ENCODE measurements at regions not wholly inside any gene's neighbourhood (a gene's known extent, or its start where the extent isn't known, plus 50 kb on each side); places are given as distances from the start of the nearest gene placed in this dataset.

DNA sequence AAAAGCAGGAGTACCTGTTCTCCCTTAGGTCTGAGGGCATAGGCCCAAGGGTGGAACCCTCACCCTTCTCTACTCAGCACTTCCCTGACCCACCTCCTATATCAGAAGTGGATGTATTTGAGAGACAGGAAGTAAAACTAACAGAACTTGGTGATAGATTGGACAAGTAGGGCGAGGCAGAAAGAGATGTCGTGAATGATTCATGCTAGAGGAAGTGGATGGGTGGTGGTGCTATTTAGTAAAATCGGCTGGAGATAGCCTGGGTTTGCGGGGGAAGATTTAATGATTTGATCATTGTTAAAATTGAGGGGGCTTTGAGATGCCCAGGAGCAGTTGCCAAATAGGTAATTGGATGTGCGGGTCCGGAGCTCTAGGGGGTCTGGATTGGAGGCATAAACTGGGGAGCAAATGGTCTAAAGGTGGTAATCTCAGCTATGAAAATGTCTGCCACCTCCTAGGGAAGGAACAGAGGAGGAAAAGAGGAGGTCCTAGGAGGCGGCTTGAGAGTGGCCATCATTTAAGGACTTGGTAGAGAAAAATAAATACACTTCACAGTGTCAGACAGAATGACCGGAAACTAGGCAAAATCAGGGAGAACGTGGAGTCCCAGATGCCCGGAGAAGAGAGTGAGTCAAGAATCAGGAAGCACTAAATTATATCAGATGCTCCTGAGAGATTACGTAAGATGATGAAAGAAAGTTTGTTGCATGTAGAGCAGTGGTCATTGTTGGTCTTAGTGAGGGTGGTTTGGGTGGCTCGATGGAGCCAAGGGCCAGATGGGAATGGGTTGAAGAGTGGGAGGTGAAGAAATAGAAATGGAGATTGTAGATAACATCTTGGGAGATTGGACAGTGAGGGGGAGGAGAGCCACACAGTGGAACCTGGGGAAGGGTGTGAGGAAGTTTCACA is 142.0 kb downstream of the CEP57L1 start (continued):
- TF ChIP-seq NFIX (CRISPR knock-in tag; IDR thresholded peaks at IDR 0.05; ENCODE audit: low read depth) (no peak), EP400 (IDR thresholded peaks at IDR 0.05) (no peak; the same call in none of the 2 replicates), POLR2B (IDR thresholded peaks at IDR 0.05; ENCODE audit: low read depth, partially characterized antibody) (no peak), BACH1 (tag; IDR thresholded peaks at IDR 0.05) (no peak), ZNF121 (CRISPR knock-in tag; conservative IDR thresholded peaks at IDR 0.05) (no peak), MAZ (CRISPR knock-in tag; conservative IDR thresholded peaks at IDR 0.05 in 1 of 2, IDR thresholded peaks at IDR 0.05 in 1 of 2) (no peak), CC2D1A (IDR thresholded peaks at IDR 0.05) (no peak), HDAC1 (IDR thresholded peaks at IDR 0.05) (peak in 1 of 2 experiments; percentile 60; a peak in 3 of 4 replicates), TFAM (CRISPR knock-in tag; conservative IDR thresholded peaks at IDR 0.05) (no peak), MYC (IDR thresholded peaks at IDR 0.05; ENCODE audit: low read depth, low read length) (no peak; the same call in 1 of the 2 replicates), MYC (CRISPR knock-in tag; IDR thresholded peaks at IDR 0.05; ENCODE audit: borderline replicate concordance, low read depth) (no peak), MEIS2 (IDR thresholded peaks at IDR 0.05; ENCODE audit: partially characterized antibody) (peak; percentile 99), RAD21 (CRISPR knock-in tag; conservative IDR thresholded peaks at IDR 0.05 in 1 of 2, IDR thresholded peaks at IDR 0.05 in 1 of 2) (peak in 1 of 2 experiments; percentile 14; a peak in 1 of 4 replicates), TAF1 (IDR thresholded peaks at IDR 0.05; ENCODE audit: control insufficient read depth, extremely low read depth, insufficient read depth, low read length, severe bottlenecking) (no peak), GATAD2B (IDR thresholded peaks at IDR 0.05; ENCODE audit: borderline replicate concordance) (0 out of 2 replicates have a peak, but pooled peaks have one; percentile 35)
- TF ChIP-seq, protein P1, sequence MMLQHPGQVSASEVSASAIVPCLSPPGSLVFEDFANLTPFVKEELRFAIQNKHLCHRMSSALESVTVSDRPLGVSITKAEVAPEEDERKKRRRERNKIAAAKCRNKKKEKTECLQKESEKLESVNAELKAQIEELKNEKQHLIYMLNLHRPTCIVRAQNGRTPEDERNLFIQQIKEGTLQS (IDR thresholded peaks at IDR 0.05), result peak; percentile 81
- TF ChIP-seq, protein P1 (CRISPR knock-in tag; conservative IDR thresholded peaks at IDR 0.05), result no peak
- TF ChIP-seq, protein P2, sequence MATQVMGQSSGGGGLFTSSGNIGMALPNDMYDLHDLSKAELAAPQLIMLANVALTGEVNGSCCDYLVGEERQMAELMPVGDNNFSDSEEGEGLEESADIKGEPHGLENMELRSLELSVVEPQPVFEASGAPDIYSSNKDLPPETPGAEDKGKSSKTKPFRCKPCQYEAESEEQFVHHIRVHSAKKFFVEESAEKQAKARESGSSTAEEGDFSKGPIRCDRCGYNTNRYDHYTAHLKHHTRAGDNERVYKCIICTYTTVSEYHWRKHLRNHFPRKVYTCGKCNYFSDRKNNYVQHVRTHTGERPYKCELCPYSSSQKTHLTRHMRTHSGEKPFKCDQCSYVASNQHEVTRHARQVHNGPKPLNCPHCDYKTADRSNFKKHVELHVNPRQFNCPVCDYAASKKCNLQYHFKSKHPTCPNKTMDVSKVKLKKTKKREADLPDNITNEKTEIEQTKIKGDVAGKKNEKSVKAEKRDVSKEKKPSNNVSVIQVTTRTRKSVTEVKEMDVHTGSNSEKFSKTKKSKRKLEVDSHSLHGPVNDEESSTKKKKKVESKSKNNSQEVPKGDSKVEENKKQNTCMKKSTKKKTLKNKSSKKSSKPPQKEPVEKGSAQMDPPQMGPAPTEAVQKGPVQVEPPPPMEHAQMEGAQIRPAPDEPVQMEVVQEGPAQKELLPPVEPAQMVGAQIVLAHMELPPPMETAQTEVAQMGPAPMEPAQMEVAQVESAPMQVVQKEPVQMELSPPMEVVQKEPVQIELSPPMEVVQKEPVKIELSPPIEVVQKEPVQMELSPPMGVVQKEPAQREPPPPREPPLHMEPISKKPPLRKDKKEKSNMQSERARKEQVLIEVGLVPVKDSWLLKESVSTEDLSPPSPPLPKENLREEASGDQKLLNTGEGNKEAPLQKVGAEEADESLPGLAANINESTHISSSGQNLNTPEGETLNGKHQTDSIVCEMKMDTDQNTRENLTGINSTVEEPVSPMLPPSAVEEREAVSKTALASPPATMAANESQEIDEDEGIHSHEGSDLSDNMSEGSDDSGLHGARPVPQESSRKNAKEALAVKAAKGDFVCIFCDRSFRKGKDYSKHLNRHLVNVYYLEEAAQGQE (IDR thresholded peaks at IDR 0.05; ENCODE audit: borderline replicate concordance), result peak; percentile 9; the same call in 1 of the 2 replicates
- TF ChIP-seq, protein P2 (CRISPR knock-in tag; IDR thresholded peaks at IDR 0.05; ENCODE audit: low read depth), result no peak

Data from K562 (cell line).